ENCODE measurements at regions not wholly inside any gene's neighbourhood (a gene's known extent, or its start where the extent isn't known, plus 50 kb on each side); places are given as distances from the start of the nearest gene placed in this dataset.

DNA sequence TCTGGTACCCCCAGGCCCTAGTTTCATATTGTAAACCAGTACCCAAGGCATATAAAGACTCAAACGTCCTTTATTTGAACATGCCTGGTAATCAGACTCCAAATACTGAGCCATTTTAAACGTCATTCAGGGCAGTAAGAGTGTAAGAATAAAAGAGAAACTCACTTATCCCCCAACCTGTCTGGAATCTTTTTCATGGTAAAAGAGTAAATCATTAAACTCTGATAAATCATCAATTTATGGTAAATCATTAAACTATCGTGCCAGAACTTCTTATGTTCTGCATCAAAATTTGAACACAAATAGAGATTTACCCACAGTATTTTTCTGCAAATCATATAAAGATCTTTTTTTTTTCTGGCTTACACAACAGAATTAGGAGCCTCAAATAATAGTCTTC lies 734.3 kb upstream of the POT1 start:
- no peak for DNase-seq

DNA sequence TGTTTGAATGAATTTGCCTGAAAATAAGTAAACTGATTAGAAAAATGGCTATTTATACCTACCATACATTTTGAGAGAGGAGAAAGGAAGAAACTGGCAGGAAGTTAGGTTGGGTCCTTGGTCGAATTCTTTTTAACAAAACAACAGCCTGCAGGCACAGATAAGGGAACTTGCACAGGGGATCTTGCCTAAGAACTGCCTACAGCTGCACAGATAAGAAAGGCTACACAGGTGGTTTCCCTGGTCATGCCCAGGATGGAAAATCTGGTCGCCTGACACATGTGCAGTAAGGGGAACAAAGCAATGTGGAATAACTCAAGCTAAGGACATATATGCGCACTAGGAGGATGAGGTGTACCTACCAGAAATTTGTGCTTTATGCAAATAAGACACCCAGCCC lies 732.1 kb upstream of the POT1 start:
- DNase-seq: no peak

DNA sequence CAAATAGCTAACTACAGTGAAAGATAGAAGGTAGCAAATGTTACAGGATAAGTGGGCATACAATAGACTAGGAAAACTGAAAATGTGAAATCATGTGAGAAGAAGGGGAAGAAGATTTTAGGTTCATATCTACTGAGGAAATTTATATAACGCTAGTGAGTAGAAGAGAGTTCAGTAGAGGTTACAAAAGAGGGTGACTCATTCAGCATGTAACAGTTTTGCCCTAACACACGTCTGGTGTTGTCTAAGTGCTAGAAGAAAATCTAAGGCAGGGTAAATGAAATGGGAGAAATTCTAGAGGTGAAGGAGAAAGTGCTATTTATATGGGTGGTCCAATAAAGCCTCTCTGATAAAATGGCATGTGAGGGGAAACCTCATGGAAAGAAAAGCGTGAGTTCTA lies 731.4 kb upstream of the POT1 start:
- DNase-seq: no peak

DNA sequence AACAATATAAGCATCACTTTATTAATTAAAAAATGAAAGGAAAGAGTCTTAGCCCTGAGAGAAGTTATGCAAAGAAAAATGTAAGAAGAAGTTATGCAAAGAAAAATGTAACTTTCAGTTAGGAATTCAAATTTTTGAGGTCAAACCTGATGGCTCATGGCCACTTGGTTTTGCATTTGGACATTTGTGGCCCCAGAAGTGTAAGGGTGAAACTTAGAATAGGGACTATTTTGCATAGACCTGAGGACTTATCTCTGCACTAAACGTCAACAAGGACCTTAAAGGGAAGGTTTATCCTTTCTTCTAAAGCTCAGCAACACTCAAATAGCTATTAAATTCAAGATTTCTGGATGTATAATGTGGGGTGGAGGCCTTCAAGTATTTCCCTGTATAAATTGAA lies 724.5 kb upstream of the POT1 start:
- no peak for DNase-seq

DNA sequence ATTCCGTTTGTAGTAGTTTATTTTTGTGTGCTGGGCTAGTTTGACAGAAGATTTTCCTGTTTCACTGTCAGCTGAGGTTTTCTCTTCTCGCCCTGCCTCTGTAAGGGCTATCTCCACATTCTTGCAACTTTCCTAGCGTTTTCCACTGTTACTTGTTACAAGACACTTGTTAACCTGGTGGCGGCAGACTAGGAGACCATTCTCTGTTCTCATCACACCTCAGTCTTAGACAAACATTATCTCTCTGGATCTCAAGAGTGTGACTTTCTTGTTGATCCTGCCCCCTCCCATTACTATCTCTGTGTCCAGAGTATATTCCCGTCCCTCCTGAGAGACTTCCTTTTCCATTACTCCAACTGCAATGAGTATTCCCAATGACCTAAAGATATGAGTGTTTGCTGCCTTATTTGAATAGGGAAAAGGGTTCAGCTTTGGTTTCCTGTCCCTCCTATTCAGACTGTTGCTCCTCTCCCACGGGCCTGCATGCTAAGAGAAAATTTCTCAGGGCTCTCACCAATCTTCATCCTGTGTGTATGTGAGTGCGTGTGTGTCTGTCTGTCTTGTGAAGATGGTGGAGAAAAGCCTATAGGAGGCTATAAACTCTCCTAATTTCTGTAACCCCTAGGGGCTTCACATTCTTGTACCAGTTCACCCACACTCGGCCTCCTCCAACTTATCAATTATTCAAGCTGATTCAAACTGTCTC lies 722.4 kb upstream of the POT1 start:
- DNase-seq: no peak

GRCh38 chr7:125648543-125648942 lies 718.9 kb upstream of the POT1 start:
- no peak for DNase-seq

DNA sequence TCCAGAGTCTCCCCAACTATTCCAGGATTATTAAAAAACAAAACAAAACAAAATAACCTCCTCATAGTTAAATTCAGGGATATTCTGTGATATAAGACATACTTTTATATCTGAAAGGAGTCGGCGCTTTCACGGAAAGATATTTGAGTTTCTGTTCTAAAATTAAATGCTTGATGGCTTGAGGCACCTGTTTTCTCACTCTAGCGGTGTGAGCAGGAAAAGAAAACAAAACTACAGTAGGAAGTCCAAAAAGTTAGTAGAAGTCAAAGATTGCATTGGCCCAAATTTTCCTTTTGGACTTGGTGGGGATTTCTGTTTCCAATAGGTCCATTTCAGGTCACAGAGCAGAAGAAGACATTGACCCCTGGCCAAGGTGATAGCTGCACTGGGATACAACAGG lies 716.1 kb upstream of the POT1 start:
- no peak for DNase-seq

- DNase-seq: no peak
These were observed 714.5 kb upstream of the POT1 start for GRCh38 chr7:125644109-125644508.

DNA sequence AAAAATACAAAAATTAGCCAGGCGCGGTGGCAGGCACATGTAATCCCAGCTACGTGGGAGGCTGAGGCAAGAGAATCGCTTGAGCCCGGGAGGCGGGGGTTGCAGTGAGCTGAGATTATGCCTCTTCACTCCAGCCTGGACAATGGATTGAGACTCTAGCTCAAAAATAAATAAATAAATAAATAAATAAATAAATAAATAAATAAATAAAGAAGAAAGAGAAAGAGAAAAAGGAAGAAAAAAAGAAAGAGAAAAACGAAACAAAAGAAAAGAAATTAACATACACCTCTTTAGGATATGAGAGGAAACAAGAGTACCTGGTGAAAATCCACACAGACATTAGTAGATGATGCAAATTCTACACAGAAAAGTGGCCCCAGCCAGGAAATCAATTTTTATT lies 713.7 kb upstream of the POT1 start:
- DNase-seq: no peak

GRCh38 chr7:125641884-125642283 lies 712.3 kb upstream of the POT1 start:
- DNase-seq: no peak

- no peak for DNase-seq
These were observed 706.8 kb upstream of the POT1 start for GRCh38 chr7:125636320-125636962.

- DNase-seq: peak; percentile 45
These were observed 688.9 kb upstream of the POT1 start for GRCh38 chr7:125618516-125618915.

- no peak for DNase-seq
These were observed 682.0 kb upstream of the POT1 start for GRCh38 chr7:125611582-125611981.

- DNase-seq: no peak
These were observed 677.0 kb upstream of the POT1 start for GRCh38 chr7:125606671-125607070.

GRCh38 chr7:125605241-125605640 lies 675.6 kb upstream of the POT1 start:
- DNase-seq: no peak

- DNase-seq: no peak
These were observed 672.8 kb upstream of the POT1 start for GRCh38 chr7:125602441-125602840.

- DNase-seq: no peak
These were observed 669.8 kb upstream of the POT1 start for GRCh38 chr7:125599387-125599786.

- DNase-seq: no peak
These were observed 662.7 kb upstream of the POT1 start for GRCh38 chr7:125592331-125592730.

GRCh38 chr7:125573126-125573525 lies 643.5 kb upstream of the POT1 start:
- no peak for DNase-seq

DNA sequence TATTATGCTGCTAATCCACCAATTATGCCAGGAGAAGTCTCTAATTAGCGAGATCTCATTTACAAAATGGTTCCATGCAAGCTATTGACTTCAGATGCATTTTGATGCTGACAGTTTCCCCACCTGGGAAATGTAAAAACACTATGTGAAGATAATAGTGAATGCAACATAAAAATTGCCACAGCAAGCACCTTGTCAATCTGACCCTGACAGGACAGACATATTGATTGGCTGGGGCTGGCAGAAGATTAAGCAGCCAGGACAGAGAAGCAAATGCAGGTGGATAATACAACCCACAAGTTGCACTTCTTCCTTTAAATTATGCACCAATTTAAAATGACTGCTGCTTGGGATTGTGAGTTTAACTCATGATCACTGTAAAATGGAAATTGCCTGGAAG lies 642.8 kb upstream of the POT1 start:
- no peak for DNase-seq

DNA sequence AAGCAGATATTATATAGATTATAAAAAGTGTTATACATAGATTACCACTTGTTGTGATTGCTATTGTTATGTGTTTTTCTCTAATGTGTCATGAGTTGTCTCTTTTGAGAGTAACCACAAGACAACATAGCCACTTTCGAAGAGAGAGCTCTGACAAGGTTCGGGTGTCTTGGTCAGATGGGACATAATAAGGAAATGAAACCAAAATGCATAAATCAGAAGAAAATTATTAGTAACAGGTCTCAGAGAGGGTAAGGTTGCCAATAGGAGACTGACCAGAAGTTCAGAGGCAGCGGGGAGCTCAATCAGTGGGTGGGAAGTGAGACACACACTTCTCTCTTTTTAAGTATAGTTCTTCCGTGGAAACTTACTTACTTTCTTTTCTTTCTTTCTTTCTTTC lies 639.2 kb upstream of the POT1 start:
- no peak for DNase-seq

- DNase-seq: no peak
These were observed 638.1 kb upstream of the POT1 start for GRCh38 chr7:125567686-125568085.

- DNase-seq: no peak
These were observed 634.4 kb upstream of the POT1 start for GRCh38 chr7:125563964-125564529.

DNA sequence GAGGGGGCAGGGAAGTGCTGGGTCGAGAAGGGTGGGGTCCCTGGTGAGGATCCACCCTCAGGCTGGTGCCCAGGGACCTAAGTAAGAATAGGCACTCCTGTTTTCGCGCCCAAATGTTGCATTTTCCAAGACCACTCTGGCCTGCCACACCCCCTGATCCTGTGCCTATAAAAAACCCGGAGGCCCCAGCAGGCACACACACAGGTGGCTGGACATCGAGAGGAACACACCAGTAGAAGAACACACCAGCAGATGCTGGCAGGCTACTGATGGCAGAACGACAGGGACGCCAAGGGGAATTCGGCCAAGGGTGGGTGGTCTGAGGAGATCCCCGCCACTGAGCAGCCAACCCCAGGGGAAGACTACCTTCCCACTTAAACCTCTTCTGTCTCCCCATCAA lies 633.9 kb upstream of the POT1 start:
- DNase-seq: no peak
